ENCODE measurements at regions not wholly inside any gene's neighbourhood (a gene's known extent, or its start where the extent isn't known, plus 50 kb on each side); places are given as distances from the start of the nearest gene placed in this dataset.

GRCh38 chr3:106206613-106207012, 337.8 kb upstream of the CBLB start:
- no peak overlapping the region for H3K4me3 ChIP-seq (ENCODE audit: low read depth, low read length)
- ChIA-PET CTCF (interaction anchor here (1.6 kb wide), 1 partner anchor 402 kb away, joined by 5 read pairs; no protein-coding TSS in a partner anchor), POLR2A (no interaction called here)
- no peak for DNase-seq (ENCODE audit: low read depth, low spot score)
- TF ChIP-seq CTCF (IDR thresholded peaks at IDR 0.05; ENCODE audit: insufficient read depth, low read length, missing control alignments): no peak

- DNase-seq (ENCODE audit: low read depth, low spot score): no peak
- H3K4me3 ChIP-seq (ENCODE audit: low read depth, low read length): no peak overlapping the region
- TF ChIP-seq CTCF (IDR thresholded peaks at IDR 0.05; ENCODE audit: insufficient read depth, low read length, missing control alignments): no peak
- ChIA-PET CTCF (interaction anchor here (0.7 to 2.1 kb wide), 5 partner anchors 15 to 401 kb away, joined by 3 to 7 read pairs (median 3); no protein-coding TSS in a partner anchor), POLR2A (no interaction called here)
Measured at GRCh38 chr3:106208251-106208650, 339.4 kb upstream of the CBLB start.

- TF ChIP-seq CTCF (IDR thresholded peaks at IDR 0.05; ENCODE audit: insufficient read depth, low read length, missing control alignments): no peak
- ChIA-PET POLR2A (no interaction called here), CTCF (interaction anchor here (0.7 to 2.1 kb wide), 5 partner anchors 27 to 526 kb away, joined by 3 to 7 read pairs (median 3); no protein-coding TSS in a partner anchor)
- H3K4me3 ChIP-seq (ENCODE audit: low read depth, low read length): no peak overlapping the region
- no peak for DNase-seq (ENCODE audit: low read depth, low spot score)
Measured at GRCh38 chr3:106208967-106209366, 340.2 kb upstream of the CBLB start.

GRCh38 chr3:106209482-106209881, 340.7 kb upstream of the CBLB start:
- ChIA-PET POLR2A (no interaction called here), CTCF (interaction anchor here (1.1 to 2.1 kb wide), 3 partner anchors 28 to 527 kb away, joined by 3 to 7 read pairs (median 3); no protein-coding TSS in a partner anchor)
- H3K4me3 ChIP-seq (ENCODE audit: low read depth, low read length): no peak overlapping the region
- no peak for TF ChIP-seq CTCF (IDR thresholded peaks at IDR 0.05; ENCODE audit: insufficient read depth, low read length, missing control alignments)
- no peak for DNase-seq (ENCODE audit: low read depth, low spot score)

- no peak overlapping the region for H3K4me3 ChIP-seq (ENCODE audit: low read depth, low read length)
- no peak for TF ChIP-seq CTCF (IDR thresholded peaks at IDR 0.05; ENCODE audit: insufficient read depth, low read length, missing control alignments)
- no peak for DNase-seq (ENCODE audit: low read depth, low spot score)
- CTCF ChIA-PET: no interaction called here
- POLR2A ChIA-PET: no interaction called here
Measured at GRCh38 chr3:106210923-106211322, 342.1 kb upstream of the CBLB start.

GRCh38 chr3:106212665-106213222, 343.9 kb upstream of the CBLB start:
- H3K4me3 ChIP-seq (ENCODE audit: low read depth, low read length): no peak overlapping the region
- ChIA-PET CTCF (no interaction called here), POLR2A (no interaction called here)
- no peak for TF ChIP-seq CTCF (IDR thresholded peaks at IDR 0.05; ENCODE audit: insufficient read depth, low read length, missing control alignments)
- no peak for DNase-seq (ENCODE audit: low read depth, low spot score)

Measured in AG04449 (cell line).